ENCODE measurements at regions not wholly inside any gene's neighbourhood (a gene's known extent, or its start where the extent isn't known, plus 50 kb on each side); places are given as distances from the start of the nearest gene placed in this dataset.

GRCh38 chr5:4984461-4984860, 155.7 kb upstream of the ADAMTS16 start:
- 84% methylated on average over 1 of the region's 1 CpG for WGBS
- Histone ChIP-seq H3K36me3 (no peaks in the 10 kb centered on the region), H3K4me3 (no peak overlapping the region), H3K9me3 (no peaks in the 10 kb centered on the region), H3K4me1 (no peaks in the 10 kb centered on the region), H3K27me3 (no peaks in the 10 kb centered on the region), H3K27ac (replicated peaks in 1 of 4) (no peak overlapping the region)
- intact Hi-C loops (cut with DNase I), result no loop called here
- no peak for DNase-seq (ENCODE audit: extremely low spot score)
- TF ChIP-seq, protein P1, sequence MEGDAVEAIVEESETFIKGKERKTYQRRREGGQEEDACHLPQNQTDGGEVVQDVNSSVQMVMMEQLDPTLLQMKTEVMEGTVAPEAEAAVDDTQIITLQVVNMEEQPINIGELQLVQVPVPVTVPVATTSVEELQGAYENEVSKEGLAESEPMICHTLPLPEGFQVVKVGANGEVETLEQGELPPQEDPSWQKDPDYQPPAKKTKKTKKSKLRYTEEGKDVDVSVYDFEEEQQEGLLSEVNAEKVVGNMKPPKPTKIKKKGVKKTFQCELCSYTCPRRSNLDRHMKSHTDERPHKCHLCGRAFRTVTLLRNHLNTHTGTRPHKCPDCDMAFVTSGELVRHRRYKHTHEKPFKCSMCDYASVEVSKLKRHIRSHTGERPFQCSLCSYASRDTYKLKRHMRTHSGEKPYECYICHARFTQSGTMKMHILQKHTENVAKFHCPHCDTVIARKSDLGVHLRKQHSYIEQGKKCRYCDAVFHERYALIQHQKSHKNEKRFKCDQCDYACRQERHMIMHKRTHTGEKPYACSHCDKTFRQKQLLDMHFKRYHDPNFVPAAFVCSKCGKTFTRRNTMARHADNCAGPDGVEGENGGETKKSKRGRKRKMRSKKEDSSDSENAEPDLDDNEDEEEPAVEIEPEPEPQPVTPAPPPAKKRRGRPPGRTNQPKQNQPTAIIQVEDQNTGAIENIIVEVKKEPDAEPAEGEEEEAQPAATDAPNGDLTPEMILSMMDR (IDR thresholded peaks at IDR 0.05), result no peak
- TF ChIP-seq POLR2A (IDR thresholded peaks at IDR 0.05; ENCODE audit: low read depth), result no peak
- TF ChIP-seq POLR2AphosphoS5 (IDR thresholded peaks at IDR 0.05), result no peak
- TF ChIP-seq EP300 (IDR thresholded peaks at IDR 0.05), result no peak

- H3K4me1 ChIP-seq, result no peaks in the 10 kb centered on the region
- no peaks in the 10 kb centered on the region for H3K27me3 ChIP-seq
- TF ChIP-seq, protein P1 (IDR thresholded peaks at IDR 0.05), result no peak
- TF ChIP-seq EP300 (IDR thresholded peaks at IDR 0.05) (no peak), POLR2A (IDR thresholded peaks at IDR 0.05; ENCODE audit: low read depth) (no peak), POLR2AphosphoS5 (IDR thresholded peaks at IDR 0.05) (no peak)
- intact Hi-C loops (cut with DNase I), result no loop called here
- no peaks in the 10 kb centered on the region for H3K36me3 ChIP-seq
- no peak overlapping the region for H3K27ac ChIP-seq (replicated peaks in 1 of 4)
- 88% methylated on average over 4 of the region's 4 CpGs for WGBS
- no peaks in the 10 kb centered on the region for H3K9me3 ChIP-seq
- no peak overlapping the region for H3K4me3 ChIP-seq
- DNase-seq (ENCODE audit: extremely low spot score), result no peak
These were observed 152.7 kb upstream of the ADAMTS16 start for GRCh38 chr5:4987431-4987830.

DNA sequence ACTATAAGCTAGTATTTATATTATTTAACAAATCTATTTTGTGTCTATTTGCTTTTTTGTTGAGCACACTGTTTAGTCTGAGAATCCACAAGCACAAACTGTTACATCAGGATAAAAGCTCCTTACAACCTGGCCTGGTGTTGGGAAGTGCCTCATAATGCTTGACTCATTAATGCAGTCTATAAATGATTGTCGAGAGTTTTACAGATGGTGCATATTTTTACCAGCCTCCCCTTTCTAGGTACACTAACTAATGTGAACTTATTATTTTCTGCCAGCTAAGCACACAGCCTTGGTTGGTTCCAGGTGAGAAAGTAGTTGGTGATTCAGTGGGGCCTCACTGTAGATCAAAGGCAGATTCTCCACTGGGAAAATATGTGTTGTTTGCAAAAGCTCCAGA, 151.0 kb upstream of the ADAMTS16 start:
- Histone ChIP-seq H3K4me3 (no peak overlapping the region), H3K9me3 (no peaks in the 10 kb centered on the region), H3K36me3 (no peaks in the 10 kb centered on the region), H3K4me1 (no peaks in the 10 kb centered on the region), H3K27ac (replicated peaks in 1 of 4) (no peak overlapping the region), H3K27me3 (no peaks in the 10 kb centered on the region)
- TF ChIP-seq POLR2AphosphoS5 (IDR thresholded peaks at IDR 0.05), result no peak
- TF ChIP-seq POLR2A (IDR thresholded peaks at IDR 0.05; ENCODE audit: low read depth), result no peak
- no peak for TF ChIP-seq EP300 (IDR thresholded peaks at IDR 0.05)
- TF ChIP-seq, protein P1 (IDR thresholded peaks at IDR 0.05), result no peak
- 95% methylated on average over 1 of the region's 1 CpG for WGBS
- DNase-seq (ENCODE audit: extremely low spot score), result no peak
- intact Hi-C loops (cut with DNase I), result no loop called here

GRCh38 chr5:4990017-4990416, 150.1 kb upstream of the ADAMTS16 start:
- H3K27ac ChIP-seq (replicated peaks in 1 of 4), result no peak overlapping the region
- H3K36me3 ChIP-seq, result no peaks in the 10 kb centered on the region
- no peak for DNase-seq (ENCODE audit: extremely low spot score)
- WGBS, result 86% methylated on average over 5 of the region's 5 CpGs
- no peaks in the 10 kb centered on the region for H3K4me1 ChIP-seq
- TF ChIP-seq POLR2A (IDR thresholded peaks at IDR 0.05; ENCODE audit: low read depth), result no peak
- no peak for TF ChIP-seq EP300 (IDR thresholded peaks at IDR 0.05)
- TF ChIP-seq, protein P1 (IDR thresholded peaks at IDR 0.05), result no peak
- TF ChIP-seq POLR2AphosphoS5 (IDR thresholded peaks at IDR 0.05), result no peak
- no peaks in the 10 kb centered on the region for H3K9me3 ChIP-seq
- intact Hi-C loops (cut with DNase I), result no loop called here
- H3K4me3 ChIP-seq, result no peak overlapping the region
- H3K27me3 ChIP-seq, result no peaks in the 10 kb centered on the region

DNA sequence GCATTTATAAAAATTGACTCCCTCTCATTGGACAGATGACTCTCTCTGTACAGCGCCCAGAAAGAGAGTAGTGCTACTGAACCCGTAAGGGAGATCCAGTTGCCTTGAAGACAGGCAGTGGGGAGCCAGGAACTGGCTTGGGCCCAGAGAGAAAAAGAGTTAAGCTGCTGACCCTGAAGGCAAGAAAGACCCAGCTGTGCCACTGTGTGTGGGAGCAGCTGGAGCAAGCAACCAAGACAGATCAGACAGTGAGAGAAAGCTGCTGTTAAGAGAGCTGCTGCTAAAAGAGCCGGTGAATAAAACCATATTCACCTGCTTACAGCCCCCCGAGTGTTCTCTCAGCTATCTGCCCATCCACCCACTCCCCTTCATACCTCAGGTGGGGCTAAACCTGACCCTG, 149.7 kb upstream of the ADAMTS16 start:
- Histone ChIP-seq H3K4me3 (no peak overlapping the region), H3K9me3 (no peaks in the 10 kb centered on the region), H3K27me3 (no peaks in the 10 kb centered on the region), H3K4me1 (no peaks in the 10 kb centered on the region), H3K36me3 (no peaks in the 10 kb centered on the region), H3K27ac (replicated peaks in 1 of 4) (no peak overlapping the region)
- 65% methylated on average over 4 of the region's 4 CpGs for WGBS
- no peak for TF ChIP-seq POLR2AphosphoS5 (IDR thresholded peaks at IDR 0.05)
- TF ChIP-seq, protein P1 (IDR thresholded peaks at IDR 0.05), result no peak
- no peak for TF ChIP-seq EP300 (IDR thresholded peaks at IDR 0.05)
- no peak for TF ChIP-seq POLR2A (IDR thresholded peaks at IDR 0.05; ENCODE audit: low read depth)
- intact Hi-C loops (cut with DNase I), result no loop called here
- DNase-seq (ENCODE audit: extremely low spot score), result no peak
